GM12891 (cell line): ENCODE measurements at regions not wholly inside any gene's neighbourhood (a gene's known extent, or its start where the extent isn't known, plus 50 kb on each side); places are given as distances from the start of the nearest gene placed in this dataset.

Source experiments
- DNase-seq: peaks from one replicate; pipeline ENCODE4 v3.0.0; 2011; ENCODE audit warnings: low spot score; ENCODE audit not compliant: insufficient read length
- FAIRE-seq: peaks from 2 replicates; lab custom pipeline; 2011; peaks lifted over from hg19 to GRCh38; lab: Jason Lieb, UNC
- PAX5 ChIP-seq: IDR thresholded peaks from 2 replicates; pipeline ENCODE4 v1.6.1; 2011; ENCODE audit warnings: low read length, moderate library complexity, mild to moderate bottlenecking; ENCODE audit not compliant: insufficient read depth, severe bottlenecking
- POLR2A ChIP-seq: IDR thresholded peaks from 2 replicates; pipeline ENCODE4 v1.6.1; 2011; ENCODE audit warnings: low read depth, low read length, control low read depth
- POLR2AphosphoS5 ChIP-seq: IDR thresholded peaks from 2 replicates; pipeline ENCODE4 v1.6.1; 2011; ENCODE audit warnings: low read depth, low read length, control low read depth
- POU2F2 ChIP-seq: IDR thresholded peaks from 2 replicates; pipeline ENCODE4 v1.6.1; 2011; ENCODE audit warnings: low read depth, mild to moderate bottlenecking, control low read depth, low read length, moderate library complexity
- SPI1 ChIP-seq: IDR thresholded peaks from 2 replicates; pipeline ENCODE4 v1.6.1; 2011; ENCODE audit warnings: low read depth, low read length, control low read depth
- TAF1 ChIP-seq: IDR thresholded peaks from 2 replicates; pipeline ENCODE4 v1.6.1; 2011; ENCODE audit warnings: low read depth, low read length, control low read depth

DNA sequence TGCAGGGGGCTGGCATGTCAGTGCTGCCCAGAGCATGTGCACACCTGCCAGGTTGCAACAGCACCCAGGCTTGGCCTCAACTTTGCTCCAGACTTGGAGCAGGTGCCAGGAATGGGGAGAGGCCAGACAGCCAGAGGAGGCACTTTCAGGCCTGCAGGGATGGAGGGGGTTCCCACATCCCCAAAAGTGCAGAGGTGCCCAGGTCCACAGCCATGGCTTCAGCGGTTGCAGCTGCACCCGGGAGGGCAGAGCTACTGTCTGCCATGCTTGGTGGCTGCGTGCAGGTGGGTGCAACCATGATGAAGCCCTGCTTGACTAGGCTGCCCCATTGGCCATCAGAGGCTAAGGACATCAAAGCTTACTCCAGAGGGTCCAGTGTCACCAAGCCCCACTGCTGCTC lies 196.8 kb upstream of the VRK2 start:
- TF ChIP-seq POLR2AphosphoS5 = no peak
- TF ChIP-seq SPI1 = no peak
- TF ChIP-seq POLR2A = no peak
- no peak for TF ChIP-seq TAF1
- no peak for TF ChIP-seq POU2F2
- no peak for TF ChIP-seq PAX5
- FAIRE-seq = no peak
- no peak for DNase-seq

DNA sequence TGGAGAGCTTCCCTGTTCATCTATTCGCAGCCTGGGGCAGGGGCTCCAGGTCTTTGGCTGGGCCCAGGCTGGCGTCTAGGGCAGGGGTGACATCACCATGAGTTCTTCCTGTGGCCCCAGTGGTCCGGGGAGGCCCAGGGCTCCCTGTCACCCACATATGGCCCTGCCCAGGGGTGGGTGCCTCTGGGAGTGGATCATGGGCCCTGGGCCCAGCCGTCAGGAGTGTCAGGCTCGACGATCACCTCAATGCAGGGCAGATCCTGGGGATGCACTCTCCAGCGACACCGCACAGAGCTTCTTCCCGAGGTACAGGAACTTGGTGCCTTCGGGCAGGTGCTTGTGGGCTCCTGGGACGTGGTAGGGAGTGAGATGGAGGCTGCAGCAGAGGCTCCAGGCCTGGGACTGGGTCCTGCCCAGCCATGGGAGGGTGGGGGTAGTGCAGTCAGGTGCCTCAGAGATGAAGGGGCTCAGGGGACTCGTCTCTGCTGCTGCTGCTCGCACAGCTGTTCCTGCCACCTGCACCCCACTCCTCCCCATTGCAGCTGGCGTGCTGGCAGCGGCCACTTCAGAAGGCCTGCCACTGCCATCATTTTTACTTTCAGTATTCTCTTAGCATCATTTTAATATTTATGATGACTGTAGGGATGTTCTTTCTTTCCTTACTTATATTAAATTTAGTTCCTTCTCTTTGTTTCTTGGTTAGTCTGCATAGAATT lies 196.0 kb upstream of the VRK2 start:
- FAIRE-seq = no peak
- no peak for DNase-seq
- TF ChIP-seq POU2F2 (no peak), SPI1 (no peak), TAF1 (no peak), PAX5 (no peak)

DNA sequence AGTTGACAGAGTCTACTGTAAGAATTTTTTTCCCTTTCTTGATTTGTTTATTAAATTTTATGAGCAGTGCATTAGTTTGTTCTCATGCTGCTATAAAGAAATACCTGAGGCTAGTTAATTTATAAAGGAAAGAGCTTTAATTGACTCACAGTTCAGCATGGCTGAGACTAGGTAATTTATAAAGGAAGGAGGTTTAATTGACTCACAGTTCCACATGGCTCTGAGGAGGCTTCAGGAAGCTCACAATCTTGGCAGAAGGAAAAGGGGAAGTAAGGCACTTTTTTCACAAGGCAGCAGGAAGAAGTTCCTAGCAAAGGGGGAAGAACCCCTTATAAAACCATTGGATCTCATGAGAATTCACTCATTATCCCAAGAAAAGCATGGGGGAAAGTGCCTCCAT lies 191.4 kb upstream of the VRK2 start:
- FAIRE-seq = no peak
- no peak for DNase-seq
- TF ChIP-seq POLR2AphosphoS5 = no peak
- TF ChIP-seq POLR2A = no peak
- no peak for TF ChIP-seq TAF1
- no peak for TF ChIP-seq SPI1
- no peak for TF ChIP-seq POU2F2
- TF ChIP-seq PAX5 = no peak

DNA sequence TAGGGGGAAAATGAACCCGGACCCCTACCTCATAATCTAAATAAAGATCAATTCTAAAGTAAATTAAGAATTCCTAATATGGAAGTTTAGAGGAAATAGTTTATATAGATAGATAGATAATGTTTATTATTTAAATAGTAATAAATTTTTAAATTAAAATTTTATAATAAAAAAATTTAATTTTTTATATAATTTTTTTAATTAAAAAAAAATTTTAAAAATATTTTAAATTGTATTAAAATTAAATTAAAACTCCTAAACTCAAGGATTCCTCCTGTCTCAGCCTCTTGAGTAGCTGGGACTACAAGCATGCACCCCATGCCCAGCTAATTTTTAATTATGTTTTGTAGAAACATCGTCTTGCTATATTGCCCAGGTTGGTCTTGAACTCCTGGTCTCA lies 186.9 kb upstream of the VRK2 start:
- TF ChIP-seq SPI1 (no peak), POU2F2 (no peak), POLR2AphosphoS5 (no peak), PAX5 (no peak)
- no peak for FAIRE-seq
- no peak for DNase-seq

DNA sequence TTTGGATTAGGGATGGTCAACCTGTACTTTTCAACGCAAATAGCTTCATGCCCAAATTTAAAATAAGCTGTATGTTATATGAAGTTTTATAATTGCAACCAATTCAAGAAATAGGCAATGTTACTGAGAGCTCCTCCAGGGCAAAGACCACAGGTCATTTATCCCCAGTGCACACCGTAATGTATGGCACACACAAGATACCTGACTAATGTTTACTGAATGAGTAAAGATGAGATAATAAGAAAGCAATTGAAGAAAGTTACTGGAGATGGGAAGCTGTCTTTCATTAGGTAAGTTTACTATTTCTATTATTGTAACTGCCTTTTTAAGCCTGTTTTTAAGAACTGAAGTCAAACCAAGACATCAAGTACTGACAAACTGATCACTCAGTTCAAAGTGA lies 184.5 kb upstream of the VRK2 start:
- FAIRE-seq (no peak), DNase-seq (no peak)

DNA sequence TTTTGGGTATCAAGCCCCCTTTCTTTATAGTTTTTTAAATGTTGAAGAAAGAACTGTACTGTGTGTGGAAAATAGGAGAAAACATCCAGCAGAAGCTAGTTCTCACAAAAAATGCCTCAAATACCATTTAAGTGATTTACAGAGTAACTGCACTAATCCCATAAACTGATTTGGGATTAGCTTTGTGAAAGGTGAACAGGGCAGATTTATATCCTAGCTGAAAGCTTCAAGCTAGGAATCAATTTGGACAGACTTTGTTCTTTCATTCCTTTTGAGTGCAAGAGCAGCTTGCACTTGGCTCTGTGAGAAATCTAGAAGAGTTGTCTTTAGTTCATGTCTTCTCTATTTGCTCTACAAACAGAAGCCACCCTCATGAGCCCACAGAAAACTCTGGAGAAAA lies 183.9 kb upstream of the VRK2 start:
- no peak for TF ChIP-seq TAF1
- no peak for TF ChIP-seq PAX5
- no peak for TF ChIP-seq POLR2AphosphoS5
- no peak for TF ChIP-seq SPI1
- no peak for TF ChIP-seq POLR2A
- TF ChIP-seq POU2F2 = no peak
- DNase-seq (no peak), FAIRE-seq (no peak)

More for the DNA sequence above, 184.5 kb upstream of the VRK2 start:
- TF ChIP-seq SPI1 (no peak), TAF1 (no peak), POU2F2 (no peak), PAX5 (no peak), POLR2AphosphoS5 (no peak), POLR2A (no peak)

DNA sequence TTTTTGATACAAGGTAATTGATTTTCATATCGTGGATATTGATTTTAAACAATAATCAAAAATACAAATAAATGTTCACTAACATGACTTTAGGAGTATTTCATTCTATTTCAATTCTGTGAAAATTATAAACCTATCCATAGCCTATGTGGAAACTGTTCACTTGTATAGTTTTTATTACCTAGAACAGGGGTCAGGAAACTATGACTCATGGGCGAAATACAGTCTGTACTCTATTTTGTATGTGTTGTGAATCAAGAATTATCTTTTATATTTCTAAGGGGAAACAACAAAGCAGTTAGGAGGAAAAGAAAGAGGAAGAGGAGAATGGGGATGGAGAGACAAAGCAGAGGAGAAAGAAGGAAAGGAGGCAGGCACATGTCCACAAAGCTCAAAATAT lies 181.7 kb upstream of the VRK2 start:
- FAIRE-seq (no peak), DNase-seq (no peak)
- no peak for TF ChIP-seq TAF1
- TF ChIP-seq SPI1 = no peak
- TF ChIP-seq PAX5 = no peak
- TF ChIP-seq POLR2A = no peak
- no peak for TF ChIP-seq POU2F2
- no peak for TF ChIP-seq POLR2AphosphoS5

DNA sequence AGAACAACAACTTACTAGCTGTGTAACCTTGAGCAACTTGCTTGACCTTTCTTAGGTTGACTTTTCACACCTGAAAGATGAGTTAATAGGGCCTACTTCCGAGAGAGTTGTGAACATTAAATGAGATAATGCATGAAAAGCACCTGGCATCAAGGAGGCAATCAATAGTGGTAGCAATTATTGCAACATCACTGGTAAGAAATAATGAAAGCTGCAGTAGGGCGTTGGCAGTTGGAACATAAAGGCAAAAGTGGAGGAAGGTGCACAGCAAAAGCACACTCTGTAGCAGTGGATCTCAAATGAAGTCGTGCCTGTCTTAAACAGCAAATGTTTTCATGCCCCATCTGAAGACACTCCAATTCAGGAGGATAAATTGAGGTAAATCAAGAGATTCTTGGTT lies 178.9 kb upstream of the VRK2 start:
- TF ChIP-seq PAX5 (no peak), POU2F2 (no peak), POLR2AphosphoS5 (no peak), TAF1 (no peak), SPI1 (no peak), POLR2A (no peak)
- DNase-seq (no peak), FAIRE-seq (no peak)

DNA sequence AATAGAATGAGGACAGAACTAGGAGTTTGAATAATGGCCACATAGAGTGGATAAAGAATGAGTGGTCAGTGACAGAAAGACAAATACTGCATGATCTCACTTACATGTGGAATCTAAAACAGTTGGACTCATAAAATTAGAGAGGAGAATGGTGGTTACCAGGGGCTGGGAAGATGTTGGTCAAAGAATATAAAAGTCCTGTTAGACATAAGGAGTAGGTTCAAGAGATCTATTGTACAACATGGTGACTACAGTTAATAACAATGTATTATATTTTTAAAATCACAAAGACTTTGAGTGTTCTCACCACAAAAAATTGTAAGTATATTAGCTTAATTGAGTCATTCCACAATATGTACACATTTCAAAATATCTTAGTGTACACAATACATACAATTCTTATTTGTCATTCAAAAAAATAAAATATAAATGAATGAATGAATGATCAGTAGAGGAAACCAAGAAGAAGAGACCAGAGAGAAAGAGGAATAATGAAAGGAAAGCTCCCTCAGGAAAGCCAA lies 177.9 kb upstream of the VRK2 start:
- TF ChIP-seq TAF1 (no peak), POLR2A (no peak), SPI1 (no peak), PAX5 (no peak), POU2F2 (no peak), POLR2AphosphoS5 (no peak)
- FAIRE-seq = no peak
- DNase-seq = no peak
